Keratinocyte (primary cell): ENCODE measurements at regions not wholly inside any gene's neighbourhood (a gene's known extent, or its start where the extent isn't known, plus 50 kb on each side); places are given as distances from the start of the nearest gene placed in this dataset.

Source experiments
- DNase-seq: peaks from one replicate; pipeline ENCODE4 v3.0.0-alpha.2; 2011; ENCODE audit warnings: low read depth, missing footprints, low spot score
- FAIRE-seq: peaks from 2 replicates; lab custom pipeline; 2011; peaks lifted over from hg19 to GRCh38; lab: Jason Lieb, UNC
- H2AFZ ChIP-seq: 2 replicates; pipeline ENCODE4 v1.6.0; 2012; ENCODE audit warnings: low read length, control low read depth, inconsistent platforms; ENCODE audit not compliant: control insufficient read depth
- H3K27ac ChIP-seq: 2 replicates; pipeline ENCODE4 v1.5.1; 2011; ENCODE audit warnings: low read length; ENCODE audit not compliant: control insufficient read depth, insufficient read depth
- H3K27me3 ChIP-seq: 3 replicates; pipeline ENCODE4 v1.6.0; 2011; ENCODE audit warnings: low read length; ENCODE audit not compliant: control insufficient read depth, insufficient read depth; ENCODE audit errors: extremely low read depth
- H3K36me3 ChIP-seq, 2 experiments: 2 replicates in 1 of 2; 3 replicates in 1 of 2; pipeline ENCODE4 v1.5.1; 2011; ENCODE audit warnings: low read length in 2 of 2, mild to moderate bottlenecking in 1 of 2; ENCODE audit not compliant: control insufficient read depth in 2 of 2, insufficient read depth in 2 of 2; ENCODE audit errors: extremely low read depth in 1 of 2
- H3K4me1 ChIP-seq: 3 replicates; pipeline ENCODE4 v1.5.1; 2011; ENCODE audit warnings: low read length; ENCODE audit not compliant: control insufficient read depth, insufficient read depth; ENCODE audit errors: extremely low read depth
- H3K4me2 ChIP-seq: 3 replicates; pipeline ENCODE4 v1.6.0; 2011; ENCODE audit warnings: low read depth, low read length; ENCODE audit not compliant: control insufficient read depth, insufficient read depth; ENCODE audit errors: extremely low read depth
- H3K4me3 ChIP-seq, 3 experiments: fragments of 200-600 bp in 1 of 3; sonication (generic) in 1 of 3; 2 replicates in 2 of 3; 3 replicates in 1 of 3; pipeline ENCODE4 v1.5.1; 2011 to 2016; ENCODE audit warnings: low read length in 3 of 3, mild to moderate bottlenecking in 3 of 3, control low read depth in 2 of 3, inconsistent platforms in 1 of 3, low read depth in 1 of 3, mixed read lengths in 1 of 3, mixed run types in 1 of 3, moderate library complexity in 1 of 3; ENCODE audit not compliant: control insufficient read depth in 2 of 3, insufficient read depth in 2 of 3; ENCODE audit errors: extremely low read depth in 1 of 3
- H3K79me2 ChIP-seq: 2 replicates; pipeline ENCODE4 v1.6.0; 2012; ENCODE audit warnings: low read length; ENCODE audit not compliant: control insufficient read depth, insufficient read depth
- H3K9ac ChIP-seq: 3 replicates; pipeline ENCODE4 v1.6.0; 2011; ENCODE audit warnings: low read length; ENCODE audit not compliant: control insufficient read depth, insufficient read depth; ENCODE audit errors: extremely low read depth
- H3K9me1 ChIP-seq: 3 replicates; pipeline ENCODE4 v1.6.0; 2011; ENCODE audit warnings: low read length; ENCODE audit not compliant: control insufficient read depth, insufficient read depth; ENCODE audit errors: extremely low read depth
- H3K9me3 ChIP-seq: 2 replicates; pipeline ENCODE4 v1.5.1; 2012; ENCODE audit warnings: low read depth, low read length; ENCODE audit not compliant: control insufficient read depth
- H4K20me1 ChIP-seq: 3 replicates; pipeline ENCODE4 v1.6.0; 2011; ENCODE audit warnings: low read length; ENCODE audit not compliant: control insufficient read depth, insufficient read depth; ENCODE audit errors: extremely low read depth
- CTCF ChIP-seq, 3 experiments: IDR thresholded peaks in 1 of 3; conservative IDR thresholded peaks in 1 of 3; optimal IDR thresholded peaks in 1 of 3; 2 replicates in 2 of 3; 3 replicates in 1 of 3; pipeline versions ENCODE3 to v1.5.1; 2011; ENCODE audit warnings: low read length in 3 of 3, mild to moderate bottlenecking in 3 of 3, moderate library complexity in 2 of 3, control low read depth in 1 of 3, inconsistent platforms in 1 of 3; ENCODE audit not compliant: insufficient read depth in 2 of 3; ENCODE audit errors: extremely low read depth in 1 of 3
- EZH2 ChIP-seq: IDR thresholded peaks from one replicate; pipeline ENCODE4 v1.6.1; 2012; ENCODE audit warnings: inconsistent platforms, mild to moderate bottlenecking, low read length, moderate library complexity
- dilution Hi-C: fragments of 300-500 bp; cut with MboI; formaldehyde crosslinking; loops from one replicate; pipeline ENCODE4 v1.7.0; 2020; ENCODE audit warnings: low sequenced_read_pairs; ENCODE audit not compliant: extremely low pct_ligation_motif_present

GRCh38 chr14:85363358-85363757 is 166.6 kb upstream of the FLRT2 start:
- dilution Hi-C loops: no loop called here
- no peaks in the 10 kb centered on the region for H4K20me1 ChIP-seq
- FAIRE-seq: no peak
- H3K36me3 ChIP-seq: no peaks in the 10 kb centered on the region
- DNase-seq: no peak
- no peak overlapping the region for H2AFZ ChIP-seq
- H3K4me3 ChIP-seq: no peak overlapping the region
- no peak overlapping the region for H3K27ac ChIP-seq
- TF ChIP-seq EZH2: no peak
- TF ChIP-seq CTCF (optimal IDR thresholded peaks at IDR 0.05 in 1 of 3, IDR thresholded peaks at IDR 0.05 in 1 of 3, conservative IDR thresholded peaks at IDR 0.05 in 1 of 3; ENCODE audit: extremely low read depth in 1 of 3, insufficient read depth in 2 of 3, low read length in 3 of 3): no peak
- no peaks in the 10 kb centered on the region for H3K9me3 ChIP-seq
- no peaks in the 10 kb centered on the region for H3K79me2 ChIP-seq
- H3K4me2 ChIP-seq: no peak overlapping the region
- H3K27me3 ChIP-seq: no peaks in the 10 kb centered on the region
- no peak overlapping the region for H3K9ac ChIP-seq
- no peaks in the 10 kb centered on the region for H3K4me1 ChIP-seq
- no peaks in the 10 kb centered on the region for H3K9me1 ChIP-seq

GRCh38 chr14:85366226-85366625 is 163.7 kb upstream of the FLRT2 start:
- H3K4me3 ChIP-seq: no peak overlapping the region
- H3K4me2 ChIP-seq: no peak overlapping the region
- dilution Hi-C loops: no loop called here
- H3K36me3 ChIP-seq: no peaks in the 10 kb centered on the region
- no peaks in the 10 kb centered on the region for H3K27me3 ChIP-seq
- no peaks in the 10 kb centered on the region for H3K9me3 ChIP-seq
- no peak overlapping the region for H3K9ac ChIP-seq
- H3K4me1 ChIP-seq: no peaks in the 10 kb centered on the region
- FAIRE-seq (no peak), DNase-seq (no peak)
- TF ChIP-seq EZH2: no peak
- TF ChIP-seq CTCF (optimal IDR thresholded peaks at IDR 0.05 in 1 of 3, IDR thresholded peaks at IDR 0.05 in 1 of 3, conservative IDR thresholded peaks at IDR 0.05 in 1 of 3; ENCODE audit: extremely low read depth in 1 of 3, insufficient read depth in 2 of 3, low read length in 3 of 3): no peak
- no peaks in the 10 kb centered on the region for H4K20me1 ChIP-seq
- H3K79me2 ChIP-seq: no peaks in the 10 kb centered on the region
- H2AFZ ChIP-seq: no peak overlapping the region
- H3K27ac ChIP-seq: no peak overlapping the region
- no peaks in the 10 kb centered on the region for H3K9me1 ChIP-seq
